Epithelial cell of proximal tubule (primary cell): ENCODE measurements at regions not wholly inside any gene's neighbourhood (a gene's known extent, or its start where the extent isn't known, plus 50 kb on each side); places are given as distances from the start of the nearest gene placed in this dataset.

Experiments
- DNase-seq: peaks from one replicate; pipeline ENCODE4 v3.0.0-alpha.2; 2011; ENCODE audit warnings: low read depth
- H3K4me3 ChIP-seq: 2 replicates; pipeline ENCODE4 v1.5.1; 2011; ENCODE audit warnings: low read depth, mild to moderate bottlenecking, low read length
- CTCF ChIP-seq: conservative IDR thresholded peaks from 2 replicates; pipeline ENCODE4 v1.5.1; 2012; ENCODE audit warnings: low read depth, mild to moderate bottlenecking, low read length

GRCh38 chr7:380711-381210 lies 90.8 kb downstream of the FOXL3 start:
- TF ChIP-seq CTCF = no peak
- no peak overlapping the region for H3K4me3 ChIP-seq
- DNase-seq = no peak

DNA sequence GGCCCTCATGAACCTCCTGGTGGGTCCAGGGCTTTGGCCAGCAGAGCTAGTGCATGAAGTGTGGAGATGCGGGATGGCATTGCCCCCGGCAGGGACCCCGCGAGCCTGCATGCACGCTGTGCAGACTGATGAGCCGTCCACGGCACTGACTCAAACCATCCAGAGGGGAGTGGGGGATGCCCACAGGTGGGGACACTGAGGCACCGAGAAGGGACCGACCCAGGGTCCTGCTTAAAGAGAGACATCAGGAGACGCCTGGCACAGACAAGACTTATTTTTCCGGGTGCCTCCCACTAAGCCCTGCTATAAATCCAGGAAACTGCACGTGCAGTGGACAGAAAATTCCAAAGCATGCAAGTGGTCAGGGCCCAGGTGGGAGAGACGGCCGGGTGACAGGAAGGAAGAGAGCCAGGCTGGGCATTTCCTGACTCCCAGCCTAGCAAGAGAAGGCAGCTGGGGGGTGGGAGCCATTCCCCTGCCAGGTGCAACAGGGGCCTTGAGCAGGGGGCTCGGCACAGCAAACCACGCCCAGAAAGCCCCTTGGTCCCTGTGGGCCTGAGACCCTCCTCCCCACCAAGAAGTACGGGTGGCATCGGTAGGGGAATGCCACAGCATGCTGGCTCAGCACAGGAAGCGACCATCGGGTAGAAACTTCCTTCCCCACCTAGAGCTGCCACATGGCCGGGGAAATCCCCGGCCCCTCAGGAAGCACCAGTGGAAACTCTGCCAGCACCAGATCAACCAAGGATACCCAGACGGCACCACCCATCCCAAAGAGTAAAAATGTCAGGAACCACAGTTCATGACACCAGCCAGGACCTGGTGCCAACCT lies 91.5 kb downstream of the FOXL3 start:
- no peak for TF ChIP-seq CTCF
- H3K4me3 ChIP-seq = no peak overlapping the region
- DNase-seq = no peak

DNA sequence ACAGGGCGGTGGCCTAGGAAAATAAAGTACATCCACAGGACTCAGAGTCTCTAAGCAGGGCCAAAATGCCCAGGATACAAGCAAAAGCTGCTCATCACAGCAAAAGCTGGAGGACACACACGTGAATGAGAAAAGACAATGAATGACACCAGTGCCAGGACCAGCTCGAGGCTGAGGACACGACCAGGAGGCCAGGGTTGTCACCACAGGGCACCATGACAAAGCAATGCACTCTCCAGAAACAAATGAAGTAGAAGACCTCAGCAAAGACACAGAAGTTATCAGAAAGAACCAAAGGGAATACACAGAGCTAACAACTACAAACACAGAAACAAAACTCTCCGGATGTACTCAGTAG lies 92.1 kb downstream of the FOXL3 start:
- no peak for DNase-seq
- no peak overlapping the region for H3K4me3 ChIP-seq
- TF ChIP-seq CTCF = no peak

GRCh38 chr7:386385-386784 lies 96.4 kb downstream of the FOXL3 start:
- DNase-seq = no peak
- H3K4me3 ChIP-seq = no peak overlapping the region
- TF ChIP-seq CTCF = no peak

- TF ChIP-seq CTCF = no peak
- H3K4me3 ChIP-seq = no peak overlapping the region
- DNase-seq = no peak
Observed at GRCh38 chr7:387132-388022, 97.4 kb downstream of the FOXL3 start.

GRCh38 chr7:388023-388960 lies 98.3 kb downstream of the FOXL3 start:
- no peak overlapping the region for H3K4me3 ChIP-seq
- DNase-seq = no peak
- no peak for TF ChIP-seq CTCF
